ENCODE measurements at regions not wholly inside any gene's neighbourhood (a gene's known extent, or its start where the extent isn't known, plus 50 kb on each side); places are given as distances from the start of the nearest gene placed in this dataset.

- no peak overlapping the region for H3K27ac ChIP-seq
- H3K9me3 ChIP-seq: no peaks in the 10 kb centered on the region
- no peaks in the 10 kb centered on the region for H3K27me3 ChIP-seq
- no peak for DNase-seq (ENCODE audit: low spot score)
- no peaks in the 10 kb centered on the region for H3K4me1 ChIP-seq
- TF ChIP-seq, protein P1, sequence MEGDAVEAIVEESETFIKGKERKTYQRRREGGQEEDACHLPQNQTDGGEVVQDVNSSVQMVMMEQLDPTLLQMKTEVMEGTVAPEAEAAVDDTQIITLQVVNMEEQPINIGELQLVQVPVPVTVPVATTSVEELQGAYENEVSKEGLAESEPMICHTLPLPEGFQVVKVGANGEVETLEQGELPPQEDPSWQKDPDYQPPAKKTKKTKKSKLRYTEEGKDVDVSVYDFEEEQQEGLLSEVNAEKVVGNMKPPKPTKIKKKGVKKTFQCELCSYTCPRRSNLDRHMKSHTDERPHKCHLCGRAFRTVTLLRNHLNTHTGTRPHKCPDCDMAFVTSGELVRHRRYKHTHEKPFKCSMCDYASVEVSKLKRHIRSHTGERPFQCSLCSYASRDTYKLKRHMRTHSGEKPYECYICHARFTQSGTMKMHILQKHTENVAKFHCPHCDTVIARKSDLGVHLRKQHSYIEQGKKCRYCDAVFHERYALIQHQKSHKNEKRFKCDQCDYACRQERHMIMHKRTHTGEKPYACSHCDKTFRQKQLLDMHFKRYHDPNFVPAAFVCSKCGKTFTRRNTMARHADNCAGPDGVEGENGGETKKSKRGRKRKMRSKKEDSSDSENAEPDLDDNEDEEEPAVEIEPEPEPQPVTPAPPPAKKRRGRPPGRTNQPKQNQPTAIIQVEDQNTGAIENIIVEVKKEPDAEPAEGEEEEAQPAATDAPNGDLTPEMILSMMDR (IDR thresholded peaks at IDR 0.05): no peak
- H3K36me3 ChIP-seq: no peaks in the 10 kb centered on the region
- H3K4me3 ChIP-seq: no peak overlapping the region
Observed at GRCh38 chr6:11486959-11487358, 50.6 kb upstream of the TMEM170B start.

DNA sequence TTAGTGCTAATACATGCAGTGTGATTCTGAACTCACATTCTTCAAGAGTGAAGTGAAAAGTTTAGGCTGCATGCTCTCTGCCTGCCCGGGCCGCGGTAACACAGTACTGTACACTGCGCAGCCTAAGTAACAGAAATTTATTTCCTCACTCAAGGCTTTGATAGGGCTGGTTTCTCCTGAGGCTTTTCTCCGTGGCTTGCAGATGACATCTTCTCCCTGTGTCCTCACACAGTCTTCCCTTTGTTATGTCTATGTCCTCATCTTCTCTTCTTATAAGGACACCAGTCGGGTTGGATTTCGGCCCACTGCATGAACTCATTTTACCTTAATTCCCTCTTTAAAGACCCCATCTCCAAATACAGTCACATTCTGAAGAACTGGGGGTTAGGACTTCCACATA, 51.1 kb upstream of the TMEM170B start:
- Histone ChIP-seq H3K27me3 (no peaks in the 10 kb centered on the region), H3K9me3 (no peaks in the 10 kb centered on the region), H3K4me3 (no peak overlapping the region), H3K4me1 (no peaks in the 10 kb centered on the region), H3K27ac (no peak overlapping the region), H3K36me3 (no peaks in the 10 kb centered on the region)
- TF ChIP-seq, protein P1 (IDR thresholded peaks at IDR 0.05): no peak
- DNase-seq (ENCODE audit: low spot score): no peak

GRCh38 chr6:11486051-11486450, 51.5 kb upstream of the TMEM170B start:
- TF ChIP-seq, protein P1 (IDR thresholded peaks at IDR 0.05): no peak
- Histone ChIP-seq H3K4me1 (no peaks in the 10 kb centered on the region), H3K27me3 (no peaks in the 10 kb centered on the region), H3K4me3 (no peak overlapping the region), H3K36me3 (no peaks in the 10 kb centered on the region), H3K27ac (no peak overlapping the region), H3K9me3 (no peaks in the 10 kb centered on the region)
- no peak for DNase-seq (ENCODE audit: low spot score)

- DNase-seq (ENCODE audit: low spot score): no peak
- no peaks in the 10 kb centered on the region for H3K27me3 ChIP-seq
- H3K4me1 ChIP-seq: no peaks in the 10 kb centered on the region
- H3K27ac ChIP-seq: no peak overlapping the region
- H3K4me3 ChIP-seq: no peak overlapping the region
- H3K9me3 ChIP-seq: no peaks in the 10 kb centered on the region
- H3K36me3 ChIP-seq: no peaks in the 10 kb centered on the region
- TF ChIP-seq, protein P1 (IDR thresholded peaks at IDR 0.05): no peak
Observed at GRCh38 chr6:11485271-11485670, 52.3 kb upstream of the TMEM170B start.

DNA sequence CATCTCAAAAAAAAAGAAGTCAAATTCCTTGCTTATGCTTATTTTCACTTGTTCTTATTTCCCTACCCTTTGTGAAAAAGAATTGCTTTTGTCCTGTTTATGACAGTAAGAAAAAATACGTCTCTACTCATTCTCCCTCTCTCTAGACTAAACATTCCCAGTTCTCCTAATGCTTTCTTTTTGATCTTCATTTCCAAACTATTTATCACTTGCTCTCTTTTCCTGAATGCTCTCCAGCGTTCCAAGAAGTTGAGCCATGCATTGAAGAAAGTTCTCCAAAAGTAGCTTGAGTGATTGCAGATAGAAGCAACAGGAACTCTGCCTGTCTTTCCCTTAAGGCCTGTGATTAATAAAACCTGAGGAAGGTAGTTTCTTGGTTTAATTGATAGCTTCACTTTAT, 53.1 kb upstream of the TMEM170B start:
- no peak overlapping the region for H3K27ac ChIP-seq
- TF ChIP-seq, protein P1 (IDR thresholded peaks at IDR 0.05): no peak
- no peaks in the 10 kb centered on the region for H3K36me3 ChIP-seq
- H3K4me3 ChIP-seq: no peak overlapping the region
- H3K27me3 ChIP-seq: no peaks in the 10 kb centered on the region
- no peaks in the 10 kb centered on the region for H3K9me3 ChIP-seq
- no peak for DNase-seq (ENCODE audit: low spot score)
- H3K4me1 ChIP-seq: no peaks in the 10 kb centered on the region

GRCh38 chr6:11482616-11483015, 54.9 kb upstream of the TMEM170B start:
- TF ChIP-seq, protein P1 (IDR thresholded peaks at IDR 0.05): no peak
- no peak overlapping the region for H3K4me3 ChIP-seq
- H3K27me3 ChIP-seq: no peaks in the 10 kb centered on the region
- no peaks in the 10 kb centered on the region for H3K4me1 ChIP-seq
- DNase-seq (ENCODE audit: low spot score): no peak
- H3K9me3 ChIP-seq: no peaks in the 10 kb centered on the region
- no peaks in the 10 kb centered on the region for H3K36me3 ChIP-seq
- no peak overlapping the region for H3K27ac ChIP-seq

All from right atrium auricular region (tissue), 2 donors.